ENCODE measurements at regions not wholly inside any gene's neighbourhood (a gene's known extent, or its start where the extent isn't known, plus 50 kb on each side); places are given as distances from the start of the nearest gene placed in this dataset.

DNA sequence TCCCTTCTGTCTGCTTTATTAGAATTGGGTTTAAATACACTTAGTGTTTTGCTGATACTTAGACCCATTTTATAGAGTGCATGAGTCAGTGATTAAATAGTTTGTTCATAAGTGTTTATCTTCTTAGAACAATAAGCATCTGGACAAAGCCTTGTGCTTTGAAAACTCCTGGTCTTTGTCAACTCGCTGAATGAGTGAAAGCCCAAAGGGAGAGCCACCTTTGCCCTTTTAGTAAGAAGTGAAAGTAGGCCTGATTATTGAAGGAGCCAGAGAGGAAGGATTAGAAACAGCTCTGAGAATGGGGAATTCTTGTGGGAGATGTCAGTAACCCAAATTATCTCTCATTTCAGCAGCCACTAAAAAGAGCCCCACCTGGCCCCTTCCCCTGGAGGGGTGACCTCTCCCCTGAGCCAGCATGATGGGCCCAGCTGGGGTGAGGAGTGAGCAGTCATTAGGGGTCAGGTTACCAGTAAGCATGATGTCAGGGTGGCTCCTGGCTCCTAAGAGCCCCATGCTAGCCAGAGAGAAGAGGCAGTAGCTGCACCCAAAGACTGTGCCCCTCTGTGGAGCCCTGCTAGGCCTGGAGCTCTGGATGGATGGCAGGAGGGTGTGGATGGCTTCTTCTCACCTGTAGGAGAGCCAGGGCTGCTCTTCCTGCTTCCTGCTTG, 125.1 kb upstream of the E2F8 start:
- no peak overlapping the region for H3K4me3 ChIP-seq (ENCODE audit: low read depth in 1 of 3, low read length in 3 of 3)
- H3K4me1 ChIP-seq (ENCODE audit: control insufficient read depth in 3 of 3, insufficient read depth in 2 of 3, low read depth in 1 of 3, low read length in 2 of 3), result peaks cover 0 to 4% (median 0%) of the 10 kb centered on the region in 3 donors
- peaks cover 0 to 10% (median 0%) of the 10 kb centered on the region in 3 donors for H3K27me3 ChIP-seq (ENCODE audit: control insufficient read depth in 3 of 3, insufficient read depth in 3 of 3, low read length in 3 of 3)
- 20 to 29% (median 23%) methylated on average over 1 of the region's 1 CpG for WGBS, 3 donors
- no peaks in the 10 kb centered on the region for H3K9me3 ChIP-seq (ENCODE audit: control insufficient read depth in 2 of 2, insufficient read depth in 1 of 2, low read depth in 1 of 2, low read length in 1 of 2)
- no peaks in the 10 kb centered on the region for H3K36me3 ChIP-seq (ENCODE audit: control insufficient read depth in 3 of 3, insufficient read depth in 2 of 3, low read depth in 1 of 3, low read length in 3 of 3)
- FAIRE-seq, result no peak
- peak in 1 of 2 donors; percentile 6 for DNase-seq
- H3K27ac ChIP-seq (ENCODE audit: low read depth in 1 of 3, low read length in 2 of 3), result no peak overlapping the region

DNA sequence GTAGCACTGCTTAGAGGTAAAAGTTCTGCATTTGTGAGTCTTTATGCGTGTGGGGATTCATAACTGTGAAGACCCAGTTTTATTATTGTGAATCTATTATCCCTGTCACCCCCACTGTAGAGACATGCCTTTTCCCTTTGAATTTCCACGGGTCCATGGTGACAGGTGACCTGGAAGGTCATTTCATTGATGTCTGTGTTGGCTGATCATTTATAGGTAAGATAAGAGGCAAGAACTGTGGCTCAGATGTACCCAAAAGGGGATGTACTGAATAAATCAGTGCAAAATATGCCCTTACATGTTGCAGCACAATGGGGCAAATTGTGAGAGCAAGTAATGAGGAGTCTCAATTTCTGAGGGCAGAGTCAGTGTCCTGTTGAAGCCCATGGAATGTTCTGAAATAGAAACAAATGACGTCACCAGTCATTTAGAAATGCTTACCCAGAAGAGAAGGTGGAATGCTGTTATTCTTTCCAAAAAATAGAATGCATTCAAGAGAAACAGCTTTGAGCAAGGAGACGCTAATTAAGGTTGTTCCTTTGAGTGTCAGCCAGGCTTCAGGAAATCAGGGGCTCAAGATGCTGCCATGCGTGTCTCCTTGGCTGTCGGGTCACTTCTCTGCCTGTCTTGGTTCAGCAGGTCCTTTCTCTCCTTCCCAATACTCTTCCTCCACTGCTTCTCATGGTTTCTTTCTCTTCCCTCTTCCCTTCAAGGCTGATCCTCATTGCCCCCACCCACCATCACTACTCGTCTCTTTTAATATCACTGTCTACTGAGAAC, 118.7 kb upstream of the E2F8 start:
- DNase-seq (no peak), FAIRE-seq (no peak)
- H3K9me3 ChIP-seq (ENCODE audit: control insufficient read depth in 2 of 2, insufficient read depth in 1 of 2, low read depth in 1 of 2, low read length in 1 of 2), result no peaks in the 10 kb centered on the region
- no peaks in the 10 kb centered on the region for H3K4me1 ChIP-seq (ENCODE audit: control insufficient read depth in 3 of 3, insufficient read depth in 2 of 3, low read depth in 1 of 3, low read length in 2 of 3)
- no peak overlapping the region for H3K4me3 ChIP-seq (ENCODE audit: low read depth in 1 of 3, low read length in 3 of 3)
- WGBS, 3 donors, result 72 to 77% (median 74%) methylated on average over 7 of the region's 7 CpGs
- H3K27ac ChIP-seq (ENCODE audit: low read depth in 1 of 3, low read length in 2 of 3), result no peak overlapping the region
- H3K27me3 ChIP-seq (ENCODE audit: control insufficient read depth in 3 of 3, insufficient read depth in 3 of 3, low read length in 3 of 3), result peaks cover 0 to 22% (median 11%) of the 10 kb centered on the region in 3 donors
- H3K36me3 ChIP-seq (ENCODE audit: control insufficient read depth in 3 of 3, insufficient read depth in 2 of 3, low read depth in 1 of 3, low read length in 3 of 3), result no peaks in the 10 kb centered on the region

DNA sequence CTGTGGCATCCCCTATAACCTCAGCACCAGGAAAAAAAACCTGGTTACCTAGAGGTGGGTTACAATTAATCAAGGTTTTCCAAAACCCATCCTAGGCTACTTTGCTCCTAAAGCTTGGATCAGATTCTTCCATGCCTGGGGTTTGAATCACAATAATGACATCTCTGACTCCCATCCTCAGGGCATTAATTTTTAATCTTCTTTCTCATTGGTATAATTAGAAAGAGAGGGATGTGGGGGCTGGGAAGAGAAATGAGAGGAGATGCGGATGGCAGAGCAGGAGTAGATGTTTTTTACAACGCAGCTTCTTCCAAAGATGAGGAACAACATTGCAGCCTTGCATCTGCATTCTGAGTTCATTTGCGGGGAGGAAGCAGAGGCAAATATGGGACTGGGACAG, 117.2 kb upstream of the E2F8 start:
- Histone ChIP-seq H3K27ac (ENCODE audit: low read depth in 1 of 3, low read length in 2 of 3) (no peak overlapping the region), H3K27me3 (ENCODE audit: control insufficient read depth in 3 of 3, insufficient read depth in 3 of 3, low read length in 3 of 3) (peaks cover 0 to 18% (median 14%) of the 10 kb centered on the region in 3 donors), H3K4me3 (ENCODE audit: low read depth in 1 of 3, low read length in 3 of 3) (no peak overlapping the region), H3K9me3 (ENCODE audit: control insufficient read depth in 2 of 2, insufficient read depth in 1 of 2, low read depth in 1 of 2, low read length in 1 of 2) (no peaks in the 10 kb centered on the region), H3K36me3 (ENCODE audit: control insufficient read depth in 3 of 3, insufficient read depth in 2 of 3, low read depth in 1 of 3, low read length in 3 of 3) (no peaks in the 10 kb centered on the region), H3K4me1 (ENCODE audit: control insufficient read depth in 3 of 3, insufficient read depth in 2 of 3, low read depth in 1 of 3, low read length in 2 of 3) (no peaks in the 10 kb centered on the region)
- WGBS, 3 donors, result 85 to 92% (median 87%) methylated on average over 3 of the region's 3 CpGs
- FAIRE-seq (no peak), DNase-seq (no peak)

DNA sequence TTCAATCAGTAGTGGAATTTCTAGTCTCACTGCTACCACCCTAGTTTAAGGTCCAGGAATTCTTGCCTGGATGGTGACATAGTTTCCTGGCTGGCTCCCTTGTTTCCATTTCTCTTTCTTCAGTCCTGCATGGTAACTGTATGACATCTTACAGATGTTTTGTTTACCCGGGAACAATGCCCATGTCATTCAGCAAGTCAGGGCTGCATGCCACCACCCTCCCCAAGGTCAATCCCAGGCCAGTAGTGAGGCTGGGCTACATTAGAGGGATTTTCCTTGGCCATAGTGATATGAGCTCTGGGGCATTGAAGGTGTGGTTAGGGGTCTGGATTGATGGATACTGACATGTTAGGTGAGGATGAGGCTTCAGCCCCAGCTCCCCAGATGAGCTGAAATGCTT, 114.9 kb upstream of the E2F8 start:
- Histone ChIP-seq H3K27me3 (ENCODE audit: control insufficient read depth in 3 of 3, insufficient read depth in 3 of 3, low read length in 3 of 3) (peaks cover 0 to 34% (median 21%) of the 10 kb centered on the region in 3 donors), H3K9me3 (ENCODE audit: control insufficient read depth in 2 of 2, insufficient read depth in 1 of 2, low read depth in 1 of 2, low read length in 1 of 2) (no peaks in the 10 kb centered on the region), H3K27ac (ENCODE audit: low read depth in 1 of 3, low read length in 2 of 3) (no peak overlapping the region), H3K36me3 (ENCODE audit: control insufficient read depth in 3 of 3, insufficient read depth in 2 of 3, low read depth in 1 of 3, low read length in 3 of 3) (no peaks in the 10 kb centered on the region), H3K4me1 (ENCODE audit: control insufficient read depth in 3 of 3, insufficient read depth in 2 of 3, low read depth in 1 of 3, low read length in 2 of 3) (no peaks in the 10 kb centered on the region), H3K4me3 (ENCODE audit: low read depth in 1 of 3, low read length in 3 of 3) (no peak overlapping the region)
- WGBS, 3 donors, result 41 to 54% (median 50%) methylated on average over 1 of the region's 1 CpG
- DNase-seq, result no peak
- no peak for FAIRE-seq

DNA sequence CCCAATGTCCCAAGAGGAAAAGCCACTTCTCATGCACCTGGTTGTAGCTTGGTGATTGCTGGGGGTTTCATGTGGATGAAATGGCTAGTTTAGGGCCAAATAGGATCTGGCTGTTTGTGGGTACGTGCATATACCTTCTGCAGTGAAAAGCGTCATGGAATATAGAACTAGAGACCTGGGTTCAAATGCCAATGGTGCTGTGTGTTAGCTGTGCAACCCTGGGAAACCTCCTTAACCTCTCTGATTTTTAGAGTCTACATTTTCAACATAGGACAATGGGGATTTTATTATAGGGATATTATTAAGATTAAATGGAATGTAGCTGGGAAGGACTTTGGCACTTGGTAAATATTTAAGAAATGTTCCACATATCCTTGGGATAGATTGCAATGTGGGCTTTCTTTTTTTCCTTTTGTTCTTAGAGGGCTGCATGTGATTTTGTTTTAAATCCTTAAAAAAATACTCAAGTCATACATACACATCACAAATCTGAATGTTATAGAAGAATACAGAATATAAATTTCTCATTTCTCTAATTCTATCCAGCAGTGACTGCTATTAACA, 112.6 kb upstream of the E2F8 start:
- no peak for FAIRE-seq
- peaks cover 0 to 43% (median 26%) of the 10 kb centered on the region in 3 donors for H3K27me3 ChIP-seq (ENCODE audit: control insufficient read depth in 3 of 3, insufficient read depth in 3 of 3, low read length in 3 of 3)
- H3K4me1 ChIP-seq (ENCODE audit: control insufficient read depth in 3 of 3, insufficient read depth in 2 of 3, low read depth in 1 of 3, low read length in 2 of 3), result no peaks in the 10 kb centered on the region
- no peak overlapping the region for H3K27ac ChIP-seq (ENCODE audit: low read depth in 1 of 3, low read length in 2 of 3)
- no peaks in the 10 kb centered on the region for H3K9me3 ChIP-seq (ENCODE audit: control insufficient read depth in 2 of 2, insufficient read depth in 1 of 2, low read depth in 1 of 2, low read length in 1 of 2)
- H3K4me3 ChIP-seq (ENCODE audit: low read depth in 1 of 3, low read length in 3 of 3), result no peak overlapping the region
- WGBS, 3 donors, result 89 to 91% (median 91%) methylated on average over 2 of the region's 2 CpGs
- DNase-seq, result no peak
- no peaks in the 10 kb centered on the region for H3K36me3 ChIP-seq (ENCODE audit: control insufficient read depth in 3 of 3, insufficient read depth in 2 of 3, low read depth in 1 of 3, low read length in 3 of 3)

DNA sequence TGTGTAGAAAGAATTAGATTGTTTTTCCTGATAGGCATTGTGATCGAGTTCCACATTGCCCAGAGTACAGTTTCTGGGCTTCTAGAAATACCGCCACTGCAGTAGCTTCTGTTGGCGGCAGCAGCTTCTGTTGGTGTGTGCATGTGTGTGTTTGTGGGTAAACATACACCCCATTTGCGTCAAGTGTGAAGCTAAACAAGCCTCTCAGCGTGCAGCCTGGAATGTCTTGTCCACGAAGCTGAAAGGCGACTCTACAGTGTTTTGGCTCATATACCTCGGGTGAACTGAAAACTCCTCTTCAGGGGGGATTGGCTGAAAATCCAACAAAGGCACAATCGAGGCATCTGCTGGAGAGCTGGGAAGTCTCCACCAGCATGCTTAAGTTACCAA, 112.0 kb upstream of the E2F8 start:
- WGBS, 3 donors, result 57 to 67% (median 58%) methylated on average over 9 of the region's 9 CpGs
- DNase-seq (no peak), FAIRE-seq (no peak)
- Histone ChIP-seq H3K4me3 (ENCODE audit: low read depth in 1 of 3, low read length in 3 of 3) (no peak overlapping the region), H3K4me1 (ENCODE audit: control insufficient read depth in 3 of 3, insufficient read depth in 2 of 3, low read depth in 1 of 3, low read length in 2 of 3) (no peaks in the 10 kb centered on the region), H3K9me3 (ENCODE audit: control insufficient read depth in 2 of 2, insufficient read depth in 1 of 2, low read depth in 1 of 2, low read length in 1 of 2) (no peaks in the 10 kb centered on the region), H3K27me3 (ENCODE audit: control insufficient read depth in 3 of 3, insufficient read depth in 3 of 3, low read length in 3 of 3) (peaks cover 0 to 49% (median 26%) of the 10 kb centered on the region in 3 donors), H3K27ac (ENCODE audit: low read depth in 1 of 3, low read length in 2 of 3) (no peak overlapping the region), H3K36me3 (ENCODE audit: control insufficient read depth in 3 of 3, insufficient read depth in 2 of 3, low read depth in 1 of 3, low read length in 3 of 3) (no peaks in the 10 kb centered on the region)

DNA sequence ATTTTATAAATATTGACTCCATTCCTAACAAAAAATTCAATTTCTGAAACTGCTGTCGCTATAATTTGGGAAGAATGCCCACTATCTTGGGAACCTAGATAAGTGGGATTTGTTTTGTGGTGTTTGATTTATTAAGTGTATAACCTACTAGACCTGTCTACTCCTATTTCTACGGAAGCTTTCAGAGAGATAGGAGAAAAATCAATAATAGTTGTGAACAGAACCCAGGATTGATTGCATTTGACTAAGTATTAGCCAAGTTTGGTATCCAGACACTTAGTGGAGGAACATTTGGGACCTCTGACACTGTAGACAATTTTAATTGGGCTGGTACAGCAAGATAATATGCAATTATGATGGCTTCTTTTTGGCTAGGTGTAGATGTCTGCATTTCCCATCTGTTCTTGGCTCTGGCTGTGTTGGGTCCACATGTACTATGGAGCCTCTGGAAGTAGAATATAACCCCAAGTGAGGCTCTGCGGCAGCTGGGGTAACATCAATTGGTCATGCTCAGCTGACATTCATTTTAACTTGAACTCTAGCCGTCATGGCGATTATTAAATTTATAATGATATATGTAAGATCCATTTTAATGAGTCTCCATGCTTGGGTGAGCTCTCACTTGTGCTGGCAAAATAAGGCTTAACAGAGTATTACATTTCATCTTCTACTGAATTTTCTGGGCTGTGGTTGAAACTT, 111.5 kb upstream of the E2F8 start:
- Histone ChIP-seq H3K4me3 (ENCODE audit: low read depth in 1 of 3, low read length in 3 of 3) (no peak overlapping the region), H3K4me1 (ENCODE audit: control insufficient read depth in 3 of 3, insufficient read depth in 2 of 3, low read depth in 1 of 3, low read length in 2 of 3) (no peaks in the 10 kb centered on the region), H3K36me3 (ENCODE audit: control insufficient read depth in 3 of 3, insufficient read depth in 2 of 3, low read depth in 1 of 3, low read length in 3 of 3) (no peaks in the 10 kb centered on the region), H3K9me3 (ENCODE audit: control insufficient read depth in 2 of 2, insufficient read depth in 1 of 2, low read depth in 1 of 2, low read length in 1 of 2) (no peaks in the 10 kb centered on the region), H3K27ac (ENCODE audit: low read depth in 1 of 3, low read length in 2 of 3) (no peak overlapping the region), H3K27me3 (ENCODE audit: control insufficient read depth in 3 of 3, insufficient read depth in 3 of 3, low read length in 3 of 3) (peaks cover 0 to 54% (median 26%) of the 10 kb centered on the region in 3 donors)
- 59 to 71% (median 65%) methylated on average over 5 of the region's 5 CpGs for WGBS, 3 donors
- DNase-seq (no peak), FAIRE-seq (no peak)

DNA sequence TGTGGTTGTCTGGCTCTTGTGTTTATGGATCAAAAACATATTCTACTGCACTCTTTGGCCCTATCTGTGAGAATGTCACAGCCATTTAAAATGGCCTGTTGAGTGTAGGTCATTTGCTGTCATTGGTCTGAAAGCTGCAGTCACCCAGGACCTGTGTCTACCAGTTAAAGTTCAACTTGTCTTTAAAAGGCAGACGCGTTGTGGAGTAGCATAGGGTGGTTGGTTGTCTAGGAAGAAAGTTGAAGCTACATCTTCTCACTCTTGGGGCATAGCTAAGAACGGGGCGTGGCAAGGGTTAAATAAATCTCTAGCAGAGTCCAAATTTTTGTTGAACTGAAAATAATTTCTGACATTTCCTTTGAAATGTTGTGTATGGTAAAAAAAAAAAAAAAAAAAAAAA, 110.7 kb upstream of the E2F8 start:
- FAIRE-seq (no peak), DNase-seq (no peak)
- Histone ChIP-seq H3K9me3 (ENCODE audit: control insufficient read depth in 2 of 2, insufficient read depth in 1 of 2, low read depth in 1 of 2, low read length in 1 of 2) (no peaks in the 10 kb centered on the region), H3K4me3 (ENCODE audit: low read depth in 1 of 3, low read length in 3 of 3) (no peak overlapping the region), H3K4me1 (ENCODE audit: control insufficient read depth in 3 of 3, insufficient read depth in 2 of 3, low read depth in 1 of 3, low read length in 2 of 3) (no peaks in the 10 kb centered on the region), H3K36me3 (ENCODE audit: control insufficient read depth in 3 of 3, insufficient read depth in 2 of 3, low read depth in 1 of 3, low read length in 3 of 3) (no peaks in the 10 kb centered on the region), H3K27me3 (ENCODE audit: control insufficient read depth in 3 of 3, insufficient read depth in 3 of 3, low read length in 3 of 3) (peaks cover 0 to 61% (median 27%) of the 10 kb centered on the region in 3 donors), H3K27ac (ENCODE audit: low read depth in 1 of 3, low read length in 2 of 3) (no peak overlapping the region)
- WGBS, 3 donors, result 48 to 69% (median 58%) methylated on average over 4 of the region's 4 CpGs
